ENCODE measurements at regions not wholly inside any gene's neighbourhood (a gene's known extent, or its start where the extent isn't known, plus 50 kb on each side); places are given as distances from the start of the nearest gene placed in this dataset.
"Not testable (repeated sequence)": the region's sequence is repeated elsewhere in the genome, so short reads cannot be mapped to it uniquely, and the experiment has no call there.

DNA sequence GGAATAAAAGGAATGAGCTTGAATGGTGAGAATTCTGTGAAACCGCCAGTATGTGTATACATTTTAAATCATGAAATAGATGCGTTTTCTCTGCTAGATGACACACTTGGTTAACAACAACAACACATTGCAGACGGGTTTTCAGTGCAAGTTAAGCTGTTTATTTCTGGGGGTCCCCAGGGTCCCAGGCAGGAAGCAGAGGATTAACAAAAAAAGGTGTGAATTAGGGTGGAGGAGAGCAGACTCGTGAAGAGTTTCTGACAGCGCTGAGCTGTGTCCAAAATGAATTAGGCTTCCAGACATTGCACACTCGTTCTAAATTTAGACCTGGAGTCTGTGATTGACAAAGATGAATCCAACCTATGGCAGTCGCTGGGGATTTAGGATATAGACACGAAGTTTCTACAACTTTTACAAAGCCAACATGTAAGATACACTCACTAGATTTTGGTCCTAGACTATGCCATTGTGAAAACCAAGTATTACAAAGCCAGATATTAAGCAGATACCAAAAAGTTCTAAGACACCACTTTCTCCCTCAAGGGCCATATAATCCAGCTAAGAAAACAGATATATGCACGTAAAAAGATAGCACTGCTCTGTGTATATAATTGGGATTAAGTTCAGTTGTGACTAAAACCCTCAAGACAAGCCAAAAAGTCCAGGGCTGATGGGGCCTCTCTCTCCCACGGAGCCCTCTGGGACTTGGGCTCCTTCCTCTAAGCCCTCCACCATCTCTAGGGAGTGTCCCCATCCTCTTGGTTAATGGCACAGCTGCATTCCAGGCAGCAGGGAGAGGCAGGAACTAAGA, 120.2 kb downstream of the ACAA2 start:
- no peak for DNase-seq

DNA sequence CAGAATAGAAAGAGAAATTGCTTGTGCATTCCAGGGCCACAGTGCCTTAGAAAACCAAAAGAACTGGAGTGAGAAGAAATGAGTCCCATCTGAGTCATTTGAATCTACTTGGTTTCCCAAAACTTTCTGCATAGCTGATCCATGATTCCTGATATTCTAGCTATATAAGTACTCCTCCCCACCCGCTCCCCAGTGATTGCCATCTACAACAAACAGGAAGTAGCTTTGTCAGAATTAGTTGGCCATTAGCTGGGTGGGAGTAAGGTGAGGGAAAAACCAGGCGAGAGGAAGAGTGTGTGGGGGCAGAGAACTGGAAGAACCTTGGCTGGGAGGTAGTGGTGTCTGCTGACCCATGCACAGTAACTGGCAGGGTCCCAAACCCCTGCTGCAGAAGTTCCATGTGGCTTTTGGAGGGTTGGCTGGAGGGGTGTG, 122.1 kb downstream of the ACAA2 start:
- no peak for DNase-seq

DNA sequence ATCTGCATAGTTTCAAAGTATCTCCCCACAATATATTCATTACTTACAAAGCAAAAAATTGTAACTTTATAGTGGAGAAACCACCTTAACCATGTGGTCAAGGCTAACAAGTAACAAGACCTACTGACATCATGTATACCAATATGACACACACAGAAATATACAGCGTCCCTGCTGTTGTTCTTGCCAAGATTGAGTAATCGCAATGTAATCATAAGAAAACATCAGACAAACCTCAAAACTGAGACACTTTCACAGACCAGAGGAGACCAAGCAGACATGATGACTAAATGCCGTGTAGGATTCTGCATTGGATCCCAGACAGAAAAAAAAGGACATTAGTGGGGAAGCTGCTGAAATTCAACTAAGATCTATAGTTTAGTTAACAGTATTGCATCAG, 123.0 kb downstream of the ACAA2 start:
- DNase-seq: no peak

DNA sequence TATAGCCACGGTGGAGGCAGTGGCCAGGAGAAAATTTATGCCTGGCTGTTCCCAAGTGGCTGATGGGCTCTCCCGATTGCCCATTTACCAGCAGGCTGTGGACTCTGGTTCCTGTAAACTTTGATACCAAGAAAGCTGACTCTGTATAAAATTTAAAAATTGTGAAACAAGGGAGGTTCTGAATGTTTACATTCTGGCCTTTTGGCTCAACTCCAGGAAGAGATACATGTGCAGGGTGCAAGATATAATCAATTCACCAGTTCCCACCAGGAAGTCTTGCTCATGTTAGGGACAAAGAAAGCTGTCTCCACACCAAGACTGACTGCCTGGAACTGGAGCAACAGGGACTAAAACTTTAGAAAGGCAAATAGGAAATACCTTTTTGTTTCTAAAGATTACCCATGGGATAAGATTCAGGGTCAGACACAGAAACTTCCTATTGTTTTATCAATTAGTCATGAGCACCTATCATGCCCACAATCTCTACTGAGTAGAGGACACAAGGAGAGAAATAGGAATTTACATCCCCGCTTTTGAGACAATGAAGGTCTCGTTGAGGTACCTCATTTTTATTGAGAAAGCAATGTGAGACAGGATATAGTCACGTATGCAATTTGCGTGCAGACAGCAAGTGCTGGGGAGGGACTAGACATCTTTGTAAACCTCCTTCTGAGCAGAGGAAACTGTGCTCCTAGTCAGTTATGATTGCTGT, 123.5 kb downstream of the LIPG start:
- no peak for DNase-seq

DNA sequence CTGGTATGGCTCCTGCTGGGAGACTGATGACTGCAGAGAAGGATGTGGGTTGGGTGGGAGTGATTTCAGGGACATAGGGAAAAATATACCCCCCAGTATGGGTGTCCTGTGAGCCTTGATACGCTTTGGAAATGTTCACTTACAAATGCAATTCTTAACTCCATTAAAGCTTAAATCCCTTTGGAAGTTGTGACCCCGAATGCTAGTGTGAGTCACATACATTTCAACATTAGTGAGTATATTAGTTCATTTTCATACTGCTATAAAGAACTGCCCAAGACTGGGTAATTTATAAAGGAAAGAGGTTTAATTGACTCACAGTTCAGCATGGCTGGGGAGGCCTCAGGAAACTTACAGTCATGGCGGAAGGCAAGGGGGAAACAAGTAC, 120.9 kb downstream of the LIPG start:
- DNase-seq: not testable (repeated sequence)

DNA sequence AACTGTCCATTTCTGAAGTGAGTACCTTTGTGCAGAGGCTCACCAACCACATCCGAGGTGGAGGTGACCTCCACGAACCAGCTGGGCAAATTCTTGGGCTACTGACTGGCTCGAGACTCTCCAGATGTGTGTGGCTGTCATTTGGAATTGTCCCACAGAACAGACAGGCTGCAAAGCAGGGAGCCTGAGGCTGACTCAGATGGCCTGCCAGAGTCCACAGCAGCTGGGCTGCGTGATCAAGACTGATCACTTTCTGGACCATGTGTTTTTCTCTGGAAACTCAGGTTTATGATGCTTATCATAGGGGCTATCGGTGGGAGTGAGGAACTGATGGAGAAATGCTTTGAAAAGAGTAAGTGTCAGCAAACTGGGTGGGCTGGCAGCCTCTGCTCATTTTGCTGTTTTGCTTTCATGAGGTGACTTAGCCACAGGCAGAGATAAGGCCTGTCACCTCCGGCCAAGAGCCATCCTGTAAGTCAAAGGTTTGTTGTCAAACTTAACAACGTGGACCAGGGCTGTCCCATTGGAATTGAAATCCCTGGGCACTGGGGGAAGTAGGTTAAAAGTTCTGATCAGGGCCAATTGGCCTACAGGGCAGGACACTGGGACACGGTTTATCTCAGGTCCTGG, 120.4 kb downstream of the LIPG start:
- DNase-seq: no peak

DNA sequence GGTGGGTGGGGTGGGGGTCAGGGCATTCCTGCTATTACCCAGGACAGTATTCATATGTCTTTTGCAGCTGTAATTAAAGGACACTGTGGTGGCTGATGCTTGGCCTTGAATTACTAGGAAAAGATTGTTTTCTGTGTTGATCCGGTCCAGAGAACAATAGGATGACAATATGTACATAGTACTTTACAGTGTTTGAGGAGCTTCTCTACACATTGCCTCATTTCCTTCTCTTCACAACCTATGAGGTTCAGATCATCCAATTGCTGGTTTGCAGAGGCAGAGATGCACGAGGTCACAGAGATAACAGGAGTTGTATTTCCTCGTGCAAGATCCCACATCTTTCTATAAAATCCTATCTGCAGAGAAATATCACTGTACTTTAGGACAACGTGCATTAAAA, 119.5 kb downstream of the LIPG start:
- peak; percentile 17 to 33 for DNase-seq

DNA sequence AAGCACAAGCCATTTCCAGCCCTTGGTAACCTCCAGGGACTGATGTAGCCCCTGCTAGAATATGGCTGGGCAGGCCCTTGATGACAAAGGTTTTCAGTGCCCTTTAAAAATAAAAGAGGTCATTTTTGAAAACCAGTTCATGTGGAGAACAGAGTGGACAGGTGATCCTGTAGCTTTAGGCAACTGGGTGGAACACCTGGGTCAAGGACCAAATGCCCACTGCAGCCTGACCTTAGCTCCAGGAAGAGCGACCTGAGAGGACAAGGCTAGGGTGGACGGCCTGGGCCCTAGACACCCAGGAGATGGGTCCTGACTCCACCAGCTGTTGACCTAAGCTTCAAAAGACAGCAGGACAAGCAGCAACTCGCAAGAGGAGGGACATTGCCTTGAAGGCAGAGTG, 116.6 kb downstream of the LIPG start:
- DNase-seq: no peak

DNA sequence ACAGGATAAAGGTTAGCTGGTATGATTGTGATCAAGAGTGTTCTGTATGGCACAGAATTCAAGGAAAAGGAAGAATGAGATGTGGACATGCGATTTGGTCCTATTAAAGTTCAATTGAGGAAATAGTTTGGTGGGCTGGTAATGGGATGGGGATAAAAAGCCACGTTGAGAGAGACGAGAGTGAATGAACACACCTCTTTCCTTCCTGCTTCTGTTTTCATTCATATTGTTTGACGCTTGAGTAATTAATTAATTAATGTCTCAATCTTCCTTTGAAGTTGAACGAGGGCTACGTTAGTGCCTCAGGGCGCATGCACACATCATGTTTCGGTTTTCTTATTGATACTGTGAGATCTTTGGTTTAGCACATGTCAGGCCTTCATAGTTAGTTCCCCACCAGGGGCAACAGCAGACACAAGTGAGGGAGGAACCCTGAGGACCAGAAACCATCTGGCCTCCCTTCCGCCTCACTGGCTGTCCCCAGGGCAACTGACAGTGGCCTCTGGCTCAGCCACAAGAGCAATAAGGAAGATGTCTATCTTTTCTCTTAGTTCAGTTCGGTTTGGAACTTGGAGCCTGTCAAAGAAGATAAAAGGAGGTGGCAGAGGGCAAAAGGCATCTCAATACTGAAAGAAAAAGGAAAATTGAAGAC, 116.0 kb downstream of the LIPG start:
- no peak for DNase-seq

DNA sequence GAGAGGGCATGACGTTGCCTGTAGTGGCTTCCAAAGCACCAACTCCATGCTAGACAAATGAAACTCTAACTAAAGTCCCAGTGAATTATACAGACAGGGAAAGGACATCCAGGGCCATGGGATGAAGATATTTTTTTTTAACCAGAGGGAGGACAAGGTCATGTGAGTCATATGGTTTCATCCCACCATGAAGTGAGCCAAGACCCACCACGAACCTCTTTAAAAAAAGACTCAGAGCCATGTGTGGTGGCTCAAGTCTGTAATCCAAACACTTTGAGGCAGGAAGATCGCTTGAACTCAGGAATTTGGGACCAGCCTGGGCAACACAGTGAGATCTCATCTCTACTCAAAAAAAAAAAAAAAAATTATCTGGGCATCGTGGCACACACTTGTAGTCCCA, 115.2 kb downstream of the LIPG start:
- no peak for DNase-seq

DNA sequence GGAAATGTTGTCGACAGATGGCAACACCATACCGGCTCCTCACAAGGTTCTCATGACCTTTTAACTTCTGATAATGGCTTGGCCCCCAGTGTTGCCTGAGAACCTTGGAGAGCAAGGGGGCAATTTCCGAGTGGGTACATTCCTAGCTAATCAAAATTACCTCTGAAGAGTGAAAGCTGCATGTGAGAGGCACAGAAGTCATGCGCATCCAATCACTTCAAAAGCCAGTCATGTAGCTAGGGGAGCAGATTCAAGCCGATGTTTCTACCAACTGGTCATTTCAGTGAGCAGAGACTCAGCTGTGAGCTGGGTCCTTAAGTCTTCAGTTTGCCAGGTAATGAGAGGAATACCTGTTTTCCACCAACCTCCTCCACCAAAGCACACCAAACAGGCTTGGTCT, 111.4 kb downstream of the LIPG start:
- no peak for DNase-seq

DNA sequence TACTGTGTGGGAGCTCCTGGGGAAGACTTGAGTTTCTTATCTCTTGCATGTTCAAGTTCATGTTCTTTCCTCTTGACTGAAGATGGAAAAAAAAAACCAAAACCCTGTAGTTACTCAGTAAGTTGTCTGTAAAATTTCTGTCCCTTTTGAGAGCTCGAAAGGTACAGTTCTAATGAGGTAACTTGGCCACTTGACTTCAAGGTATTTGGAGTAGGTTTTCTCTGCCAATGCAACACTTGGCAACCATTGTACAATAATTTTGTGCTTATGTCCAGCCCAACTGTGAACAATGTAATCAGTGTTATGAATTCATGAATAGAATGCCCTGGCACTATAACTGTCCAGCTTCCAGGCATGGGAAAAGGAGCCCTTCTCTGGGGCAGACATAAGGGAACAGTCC, 111.0 kb downstream of the LIPG start:
- DNase-seq: no peak

DNA sequence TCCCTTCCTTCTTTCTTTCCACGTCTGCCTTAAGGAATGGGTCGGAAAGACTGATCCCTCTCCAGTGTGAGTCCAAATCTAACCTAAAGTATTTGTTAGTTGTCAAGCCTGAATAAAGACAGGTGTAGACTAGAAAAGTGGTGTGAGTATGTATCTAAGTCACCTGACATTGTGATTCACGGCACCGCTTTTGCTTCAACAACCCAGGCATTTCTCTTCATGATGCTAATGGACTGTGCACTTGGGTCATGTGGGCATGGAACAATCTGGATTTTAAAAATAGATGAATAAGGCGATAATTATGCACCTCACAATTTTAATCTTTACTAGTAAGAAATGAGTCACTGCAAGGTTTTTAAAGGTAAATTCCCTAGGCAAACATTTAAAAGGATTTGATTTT, 107.5 kb downstream of the LIPG start:
- DNase-seq: no peak

DNA sequence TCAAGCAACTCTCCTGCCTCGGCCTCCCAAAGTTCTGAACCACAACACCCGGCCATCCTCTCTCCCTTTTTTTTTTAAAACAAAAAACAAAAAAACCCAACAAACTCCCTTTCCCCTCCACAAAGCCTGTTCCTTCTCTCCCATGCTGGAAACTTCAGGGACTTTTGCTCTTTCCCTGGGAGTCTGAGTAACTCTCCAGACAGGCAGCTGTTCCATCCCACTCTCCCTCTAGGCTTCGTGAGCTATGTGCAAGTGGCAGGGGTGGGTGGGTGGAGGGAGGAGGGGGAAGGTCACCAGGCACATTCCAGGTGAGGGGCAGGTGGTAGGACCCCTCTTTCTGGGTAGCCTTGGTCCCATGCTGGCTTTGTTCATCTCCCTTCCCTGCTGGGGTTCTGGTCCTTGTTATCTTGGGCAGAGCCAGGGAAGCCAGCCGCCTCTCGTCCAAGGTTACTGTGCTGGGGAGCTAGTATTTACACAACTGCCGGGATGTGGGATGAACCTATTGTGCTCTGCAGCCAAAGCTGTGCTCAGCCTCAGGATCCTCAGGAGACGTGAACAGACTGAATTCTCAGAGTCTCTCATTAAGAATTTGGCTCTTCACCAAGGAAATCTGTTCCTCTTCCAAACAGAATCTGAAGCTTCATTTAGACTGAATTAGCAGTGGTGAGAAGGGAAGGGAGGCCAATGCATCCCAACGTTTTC, 106.9 kb downstream of the LIPG start:
- DNase-seq: peak; percentile 38 to 61

DNA sequence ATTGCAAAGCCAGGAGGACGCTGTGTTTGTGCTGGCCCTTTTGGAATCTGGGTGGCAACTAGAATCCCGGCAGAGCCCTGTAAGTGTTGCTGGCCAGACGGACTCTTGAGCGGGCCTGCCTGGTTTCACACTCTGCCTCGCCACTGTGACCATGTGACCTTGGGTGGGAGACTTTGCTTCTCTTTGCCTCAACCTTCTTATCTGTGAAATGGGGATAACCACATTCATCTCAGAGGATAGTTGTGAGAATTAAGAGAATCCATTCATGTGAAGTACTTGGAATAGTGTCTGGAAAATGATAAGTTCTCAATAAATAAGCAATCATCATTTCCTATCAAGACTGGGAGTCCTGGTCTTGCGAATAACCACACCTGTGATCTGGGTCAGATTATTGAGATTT, 105.6 kb downstream of the LIPG start:
- no peak for DNase-seq

DNA sequence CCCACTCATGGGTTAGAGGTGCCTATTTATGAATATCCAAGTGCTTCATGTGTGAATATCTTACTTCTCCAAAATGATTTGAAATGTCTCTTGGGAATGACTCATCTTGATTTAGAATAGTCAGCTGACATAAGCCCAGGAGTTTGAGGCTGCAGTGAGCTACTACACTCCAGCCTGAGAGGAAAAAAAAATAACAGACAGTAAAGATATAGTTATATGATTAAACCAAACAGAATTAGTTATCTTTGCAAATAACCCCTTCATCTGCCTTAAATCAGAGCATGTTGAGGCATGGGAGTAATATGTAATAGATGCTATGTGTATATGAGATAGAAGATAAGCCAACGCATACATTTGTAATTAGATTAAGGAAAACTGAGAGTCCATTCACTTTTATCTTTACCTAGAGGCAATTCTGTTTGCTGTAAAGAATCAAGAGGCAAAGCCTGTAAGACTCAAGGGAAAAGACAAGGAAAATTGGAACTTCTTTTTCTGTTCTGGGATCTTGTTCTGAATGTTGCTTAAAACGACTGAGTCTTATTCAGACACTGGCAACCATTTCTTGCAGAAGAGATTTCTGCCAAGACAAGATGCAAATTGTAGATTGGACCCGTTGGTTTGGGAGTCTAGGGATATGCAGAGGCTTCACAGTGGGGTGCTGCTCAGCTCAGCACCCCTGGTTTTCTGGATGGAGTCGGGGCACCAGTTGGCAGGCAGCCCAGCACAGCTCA, 104.4 kb downstream of the LIPG start:
- DNase-seq: no peak

DNA sequence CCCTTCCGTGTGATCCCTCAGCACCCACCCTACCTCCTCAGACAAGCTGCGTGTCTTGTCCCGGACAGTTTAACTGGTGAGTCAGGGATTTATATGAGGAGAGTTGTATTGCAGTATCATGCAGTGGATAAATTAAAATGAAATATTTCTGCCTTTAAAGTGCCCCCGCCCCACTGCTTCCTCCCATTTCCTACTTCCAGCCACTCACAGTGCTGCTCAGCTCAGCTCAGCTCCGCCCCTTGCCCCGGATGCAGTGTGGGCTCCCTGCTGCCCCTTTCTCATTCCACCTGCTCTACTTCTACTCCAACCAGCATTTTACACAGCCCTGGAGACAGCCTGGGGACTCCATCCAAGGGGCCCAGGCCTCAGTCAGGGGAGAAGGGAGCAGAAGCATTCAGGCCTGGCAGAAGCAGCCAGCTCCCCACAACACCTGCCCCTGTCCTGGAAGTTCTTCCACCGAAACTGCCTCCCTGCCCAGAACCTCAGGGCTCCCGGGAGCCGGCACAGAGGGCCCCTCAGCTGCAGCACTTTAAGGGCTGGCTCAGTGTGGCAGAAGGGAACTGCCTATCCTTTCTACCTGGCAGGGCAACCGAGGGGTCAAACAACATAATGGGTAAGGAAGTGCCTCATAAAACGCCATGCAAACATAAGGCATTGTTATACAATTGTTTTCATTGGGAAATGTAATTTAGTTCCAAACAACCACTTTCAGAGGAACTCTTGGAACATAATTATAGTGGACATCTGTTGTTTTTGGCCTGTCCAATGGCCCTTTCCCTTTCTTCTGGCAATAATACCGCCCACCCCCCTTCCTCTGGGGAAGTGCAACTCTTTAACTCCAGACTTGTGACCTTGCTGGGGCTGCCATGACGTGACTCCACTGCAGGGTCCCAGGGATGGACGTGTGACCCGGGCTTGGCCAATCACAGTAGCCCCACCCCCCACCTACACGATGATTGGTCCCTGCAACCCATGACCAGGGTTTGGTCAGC, 102.3 kb downstream of the LIPG start:
- peak; percentile 10 to 34 for DNase-seq

DNA sequence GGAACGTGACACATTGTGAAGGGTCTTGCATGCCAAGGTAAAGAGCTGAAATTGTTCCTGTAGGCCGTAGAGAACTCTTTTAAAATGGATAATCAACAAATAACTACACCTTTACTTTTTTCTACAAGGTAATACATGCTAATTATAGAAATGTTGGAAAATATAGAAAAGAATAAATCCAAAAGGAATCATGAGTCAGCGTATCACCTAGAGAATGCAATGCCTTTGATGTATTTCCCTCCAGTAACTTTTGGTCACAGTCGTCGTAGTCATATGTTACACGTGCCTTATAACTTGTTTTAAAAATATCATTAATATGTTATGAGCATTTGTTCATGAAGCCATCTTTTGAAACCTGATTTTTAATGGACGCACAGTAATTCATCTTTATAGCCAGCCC, 100.6 kb downstream of the LIPG start:
- DNase-seq: no peak

DNA sequence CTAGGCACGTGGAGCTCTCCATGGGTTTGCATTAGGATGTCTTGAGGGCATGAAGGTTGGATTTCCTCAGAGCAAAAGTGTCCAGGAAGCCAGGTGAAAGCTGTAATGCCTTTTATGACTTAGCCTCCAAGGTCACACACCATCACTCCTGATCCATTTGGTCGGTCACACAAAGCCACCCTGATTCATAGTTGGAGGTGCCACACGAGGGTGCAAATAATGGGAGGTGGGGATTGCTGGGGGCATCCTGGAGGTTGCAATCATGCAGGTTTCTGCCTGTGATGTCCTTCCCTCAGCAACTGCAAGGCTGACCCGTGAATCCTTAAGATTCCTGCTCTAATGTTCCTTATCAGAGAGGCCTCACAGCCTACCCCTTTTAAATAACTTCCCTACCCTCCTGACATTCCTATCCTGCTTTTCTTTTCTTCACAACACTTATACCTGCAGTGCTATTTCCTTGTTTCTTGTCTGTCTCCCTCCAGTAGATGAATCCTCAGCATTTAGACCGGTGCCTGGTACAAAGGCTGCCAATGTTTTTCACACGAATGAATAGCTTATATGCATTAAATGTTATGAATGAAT, 97.1 kb downstream of the LIPG start:
- no peak for DNase-seq

DNA sequence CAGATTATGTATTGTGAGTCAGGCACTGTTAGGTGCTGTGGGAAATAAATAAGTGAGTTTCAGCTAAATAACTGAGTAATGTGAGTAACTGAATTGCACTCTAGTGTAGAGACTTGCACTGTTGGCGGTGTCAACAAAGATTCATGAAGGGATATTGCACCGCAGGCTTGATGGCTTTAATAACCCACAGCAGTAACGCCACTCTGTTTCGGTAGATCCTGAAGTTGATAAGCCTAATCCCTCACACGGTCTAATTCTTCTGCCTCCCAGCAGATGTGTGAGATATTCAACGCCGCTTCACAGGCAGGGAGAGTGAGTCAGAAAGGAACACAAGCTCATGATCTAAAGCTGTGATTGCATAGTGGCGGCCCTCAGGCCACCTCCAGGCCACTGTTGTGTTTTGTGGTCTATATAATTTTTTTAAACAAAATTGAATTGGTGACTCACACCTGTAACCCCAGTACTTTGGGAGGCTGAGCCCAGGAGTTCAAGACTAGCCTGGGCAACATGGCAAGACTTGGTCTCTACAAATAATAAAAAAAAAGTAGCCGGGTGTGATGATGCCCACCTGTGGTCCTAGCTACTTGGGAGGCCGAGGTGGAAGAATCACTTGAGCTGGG, 94.3 kb downstream of the LIPG start:
- no peak for DNase-seq

Measured in SHP77 (cell line).